ENCODE measurements at regions not wholly inside any gene's neighbourhood (a gene's known extent, or its start where the extent isn't known, plus 50 kb on each side); places are given as distances from the start of the nearest gene placed in this dataset.

- Mint-ChIP-seq H3K27me3 (peaks cover 0 to 10% of the 10 kb centered on the region in 2 donors), H3K36me3 (no peaks in the 10 kb centered on the region), H3K4me1 (peaks cover 12 to 20% (median 15%) of the 10 kb centered on the region in 3 donors), H3K4me3 (no peak overlapping the region), H3K27ac (no peak overlapping the region), H3K9me3 (no peaks in the 10 kb centered on the region)
- ChIA-PET POLR2A (no interaction called here), CTCF (no interaction called here)
- ATAC-seq (replicated peaks in 1 of 4) (no peak), DNase-seq (no peak)
- 60% methylated on average over 8 of the region's 17 CpGs for WGBS (ENCODE audit: insufficient coverage)
- H3K4me1 ChIP-seq (ENCODE audit: control insufficient read depth in 1 of 2, extremely low read depth in 1 of 2, insufficient read depth in 2 of 2, low read length in 2 of 2) = peaks cover 0 to 8% of the 10 kb centered on the region in 2 experiments
- H3K27ac ChIP-seq (ENCODE audit: low read length) = no peak overlapping the region
- no peak overlapping the region for H3K4me3 ChIP-seq (ENCODE audit: control insufficient read depth in 1 of 2, extremely low read depth in 1 of 2, low read length in 1 of 2)
- H3K27me3 ChIP-seq (replicated peaks in 1 of 2; ENCODE audit: control insufficient read depth in 2 of 2, extremely low read depth in 1 of 2, insufficient read depth in 2 of 2, low read length in 1 of 2) = peaks cover 0 to 40% of the 10 kb centered on the region in 2 experiments
- H3K9me3 ChIP-seq = no peaks in the 10 kb centered on the region
- no peaks in the 10 kb centered on the region for H3K36me3 ChIP-seq (ENCODE audit: control insufficient read depth in 2 of 2, extremely low read depth in 1 of 2, insufficient read depth in 1 of 2, low read length in 1 of 2)
These were observed 141.9 kb upstream of the SDK2 start for GRCh38 chr17:73785958-73786743.

- H3K27ac Mint-ChIP-seq = no peak overlapping the region
- peaks cover 0 to 8% of the 10 kb centered on the region in 2 experiments for H3K4me1 ChIP-seq (ENCODE audit: control insufficient read depth in 1 of 2, extremely low read depth in 1 of 2, insufficient read depth in 2 of 2, low read length in 2 of 2)
- WGBS (ENCODE audit: insufficient coverage) = 58% methylated on average over 10 of the region's 13 CpGs
- no peak overlapping the region for H3K27ac ChIP-seq (ENCODE audit: low read length)
- H3K4me3 ChIP-seq (ENCODE audit: control insufficient read depth in 1 of 2, extremely low read depth in 1 of 2, low read length in 1 of 2) = no peak overlapping the region
- ChIA-PET CTCF (no interaction called here), POLR2A (interaction anchor here in 1 of 2 donors (1.2 kb wide), 1 partner anchor 9 kb away, joined by 3 read pairs; no protein-coding TSS in a partner anchor)
- no peaks in the 10 kb centered on the region for H3K36me3 Mint-ChIP-seq
- no peaks in the 10 kb centered on the region for H3K9me3 ChIP-seq
- H3K36me3 ChIP-seq (ENCODE audit: control insufficient read depth in 2 of 2, extremely low read depth in 1 of 2, insufficient read depth in 1 of 2, low read length in 1 of 2) = no peaks in the 10 kb centered on the region
- no peak for DNase-seq
- no peaks in the 10 kb centered on the region for H3K9me3 Mint-ChIP-seq
- no peak for ATAC-seq (replicated peaks in 1 of 4)
- H3K27me3 Mint-ChIP-seq = peaks cover 0 to 11% of the 10 kb centered on the region in 2 donors
- peaks cover 0 to 43% of the 10 kb centered on the region in 2 experiments for H3K27me3 ChIP-seq (replicated peaks in 1 of 2; ENCODE audit: control insufficient read depth in 2 of 2, extremely low read depth in 1 of 2, insufficient read depth in 2 of 2, low read length in 1 of 2)
- no peak overlapping the region for H3K4me3 Mint-ChIP-seq
- peaks cover 8 to 9% (median 9%) of the 10 kb centered on the region in 3 donors for H3K4me1 Mint-ChIP-seq
These were observed 143.1 kb upstream of the SDK2 start for GRCh38 chr17:73787076-73788059.

GRCh38 chr17:73788111-73788510 lies 143.9 kb upstream of the SDK2 start:
- CTCF ChIA-PET = no interaction called here
- Histone ChIP-seq H3K36me3 (ENCODE audit: control insufficient read depth in 2 of 2, extremely low read depth in 1 of 2, insufficient read depth in 1 of 2, low read length in 1 of 2) (no peaks in the 10 kb centered on the region), H3K9me3 (no peaks in the 10 kb centered on the region), H3K4me1 (ENCODE audit: control insufficient read depth in 1 of 2, extremely low read depth in 1 of 2, insufficient read depth in 2 of 2, low read length in 2 of 2) (peaks cover 0 to under 1% of the 10 kb centered on the region in 2 experiments), H3K27me3 (replicated peaks in 1 of 2; ENCODE audit: control insufficient read depth in 2 of 2, extremely low read depth in 1 of 2, insufficient read depth in 2 of 2, low read length in 1 of 2) (peaks cover 0 to 41% of the 10 kb centered on the region in 2 experiments), H3K4me3 (ENCODE audit: control insufficient read depth in 1 of 2, extremely low read depth in 1 of 2, low read length in 1 of 2) (no peak overlapping the region), H3K27ac (ENCODE audit: low read length) (no peak overlapping the region)
- DNase-seq = no peak
- POLR2A ChIA-PET = interaction anchor here in 1 of 2 donors (1.2 kb wide), 1 partner anchor 8 kb away, joined by 3 read pairs; no protein-coding TSS in a partner anchor
- Mint-ChIP-seq H3K36me3 (no peaks in the 10 kb centered on the region), H3K9me3 (no peaks in the 10 kb centered on the region), H3K27me3 (peaks cover 0 to 14% of the 10 kb centered on the region in 2 donors), H3K27ac (no peak overlapping the region), H3K4me1 (peaks cover 1 to 4% (median 2%) of the 10 kb centered on the region in 3 donors), H3K4me3 (no peak overlapping the region)
- 56% methylated on average over 2 of the region's 4 CpGs for WGBS (ENCODE audit: insufficient coverage)
- no peak for ATAC-seq (replicated peaks in 1 of 4)

GRCh38 chr17:73791121-73791520 lies 146.9 kb upstream of the SDK2 start:
- Histone ChIP-seq H3K4me3 (ENCODE audit: control insufficient read depth in 1 of 2, extremely low read depth in 1 of 2, low read length in 1 of 2) (no peak overlapping the region), H3K36me3 (ENCODE audit: control insufficient read depth in 2 of 2, extremely low read depth in 1 of 2, insufficient read depth in 1 of 2, low read length in 1 of 2) (no peaks in the 10 kb centered on the region), H3K9me3 (no peaks in the 10 kb centered on the region), H3K4me1 (ENCODE audit: control insufficient read depth in 1 of 2, extremely low read depth in 1 of 2, insufficient read depth in 2 of 2, low read length in 2 of 2) (no peaks in the 10 kb centered on the region), H3K27me3 (replicated peaks in 1 of 2; ENCODE audit: control insufficient read depth in 2 of 2, extremely low read depth in 1 of 2, insufficient read depth in 2 of 2, low read length in 1 of 2) (peaks cover 0 to 22% of the 10 kb centered on the region in 2 experiments), H3K27ac (ENCODE audit: low read length) (no peak overlapping the region)
- CTCF ChIA-PET = no interaction called here
- WGBS (ENCODE audit: insufficient coverage) = 100% methylated on average over 2 of the region's 4 CpGs
- ATAC-seq (replicated peaks in 1 of 4) (no peak), DNase-seq (no peak)
- H3K36me3 Mint-ChIP-seq = no peaks in the 10 kb centered on the region
- no peak overlapping the region for H3K27ac Mint-ChIP-seq
- H3K4me1 Mint-ChIP-seq = peaks cover 0 to 7% (median 2%) of the 10 kb centered on the region in 3 donors
- H3K27me3 Mint-ChIP-seq = peaks cover 0 to 11% of the 10 kb centered on the region in 2 donors
- no peaks in the 10 kb centered on the region for H3K9me3 Mint-ChIP-seq
- POLR2A ChIA-PET = no interaction called here
- H3K4me3 Mint-ChIP-seq = no peak overlapping the region

- H3K4me3 Mint-ChIP-seq = no peak overlapping the region
- POLR2A ChIA-PET = no interaction called here
- CTCF ChIA-PET = no interaction called here
- no peak overlapping the region for H3K27ac ChIP-seq (ENCODE audit: low read length)
- WGBS (ENCODE audit: insufficient coverage) = 82% methylated on average over 6 of the region's 6 CpGs
- peaks cover 0 to 7% (median 2%) of the 10 kb centered on the region in 3 donors for H3K4me1 Mint-ChIP-seq
- DNase-seq (no peak), ATAC-seq (replicated peaks in 1 of 4) (no peak)
- H3K4me3 ChIP-seq (ENCODE audit: control insufficient read depth in 1 of 2, extremely low read depth in 1 of 2, low read length in 1 of 2) = no peak overlapping the region
- H3K9me3 ChIP-seq = no peaks in the 10 kb centered on the region
- H3K27me3 ChIP-seq (replicated peaks in 1 of 2; ENCODE audit: control insufficient read depth in 2 of 2, extremely low read depth in 1 of 2, insufficient read depth in 2 of 2, low read length in 1 of 2) = peaks cover 0 to 18% of the 10 kb centered on the region in 2 experiments
- H3K9me3 Mint-ChIP-seq = no peaks in the 10 kb centered on the region
- H3K36me3 ChIP-seq (ENCODE audit: control insufficient read depth in 2 of 2, extremely low read depth in 1 of 2, insufficient read depth in 1 of 2, low read length in 1 of 2) = no peaks in the 10 kb centered on the region
- H3K36me3 Mint-ChIP-seq = no peaks in the 10 kb centered on the region
- H3K27me3 Mint-ChIP-seq = peaks cover 0 to 8% of the 10 kb centered on the region in 2 donors
- H3K27ac Mint-ChIP-seq = no peak overlapping the region
- no peaks in the 10 kb centered on the region for H3K4me1 ChIP-seq (ENCODE audit: control insufficient read depth in 1 of 2, extremely low read depth in 1 of 2, insufficient read depth in 2 of 2, low read length in 2 of 2)
These were observed 147.4 kb upstream of the SDK2 start for GRCh38 chr17:73791631-73792030.

- ChIA-PET CTCF (no interaction called here), POLR2A (no interaction called here)
- no peak overlapping the region for H3K27ac Mint-ChIP-seq
- Histone ChIP-seq H3K9me3 (no peaks in the 10 kb centered on the region), H3K27me3 (replicated peaks in 1 of 2; ENCODE audit: control insufficient read depth in 2 of 2, extremely low read depth in 1 of 2, insufficient read depth in 2 of 2, low read length in 1 of 2) (peaks cover 0 to 11% of the 10 kb centered on the region in 2 experiments), H3K4me3 (ENCODE audit: control insufficient read depth in 1 of 2, extremely low read depth in 1 of 2, low read length in 1 of 2) (no peak overlapping the region), H3K4me1 (ENCODE audit: control insufficient read depth in 1 of 2, extremely low read depth in 1 of 2, insufficient read depth in 2 of 2, low read length in 2 of 2) (no peaks in the 10 kb centered on the region), H3K36me3 (ENCODE audit: control insufficient read depth in 2 of 2, extremely low read depth in 1 of 2, insufficient read depth in 1 of 2, low read length in 1 of 2) (no peaks in the 10 kb centered on the region), H3K27ac (ENCODE audit: low read length) (no peak overlapping the region)
- no peaks in the 10 kb centered on the region for H3K9me3 Mint-ChIP-seq
- ATAC-seq (replicated peaks in 1 of 4) (no peak), DNase-seq (no peak)
- H3K4me3 Mint-ChIP-seq = no peak overlapping the region
- H3K4me1 Mint-ChIP-seq = peaks cover 0 to 7% (median 2%) of the 10 kb centered on the region in 3 donors
- whole genome bisulfite sequencing (ENCODE audit: insufficient coverage) = no CpG with 5 or more reads among the region's 4 CpGs
- peaks cover 0 to 12% of the 10 kb centered on the region in 2 donors for H3K27me3 Mint-ChIP-seq
- H3K36me3 Mint-ChIP-seq = no peaks in the 10 kb centered on the region
These were observed 148.7 kb upstream of the SDK2 start for GRCh38 chr17:73792994-73793393.
